Thyroid gland (tissue), 4 donors: ENCODE measurements at regions not wholly inside any gene's neighbourhood (a gene's known extent, or its start where the extent isn't known, plus 50 kb on each side); places are given as distances from the start of the nearest gene placed in this dataset.
"Not testable (repeated sequence)": the region's sequence is repeated elsewhere in the genome, so short reads cannot be mapped to it uniquely, and the experiment has no call there.

Source experiments
- DNase-seq, 2 donors: peaks; one replicate each; pipeline ENCODE4 v3.0.0-alpha.2; 2019
- H3K27ac ChIP-seq, 3 donors: fragments of 200-600 bp; sonication (generic); 1 replicate in 2 of 3; 2 replicates in 1 of 3; pipeline ENCODE4 v1.5.1; 2016 to 2019; ENCODE audit warnings: mild to moderate bottlenecking in 1 of 3, moderate library complexity in 1 of 3
- H3K27me3 ChIP-seq: fragments of 200-600 bp; sonication (generic); one replicate; pipeline ENCODE4 v1.5.1; 2019
- H3K36me3 ChIP-seq, 2 donors: fragments of 200-600 bp; sonication (generic); one replicate each; pipeline ENCODE4 v1.5.1; 2016 to 2019
- H3K4me1 ChIP-seq, 2 donors: fragments of 200-600 bp; sonication (generic); one replicate each; pipeline ENCODE4 v1.5.1; 2017 to 2019
- H3K4me3 ChIP-seq, 3 donors: fragments of 200-600 bp; sonication (generic); replicated peaks in 1 of 3; 1 replicate in 2 of 3; 2 replicates in 1 of 3; pipeline ENCODE4 v1.5.1; 2016; ENCODE audit warnings: mild to moderate bottlenecking in 1 of 3
- H3K9me3 ChIP-seq: fragments of 200-600 bp; sonication (generic); one replicate; pipeline ENCODE4 v1.5.1; 2017
- POLR2A ChIP-seq, 2 donors: fragments of 450-650 bp; IDR thresholded peaks; one replicate each; pipeline ENCODE4 v1.6.1; 2017; ENCODE audit warnings: antibody characterized with exemption in 2 of 2, mild to moderate bottlenecking in 2 of 2, moderate library complexity in 1 of 2
- WGBS, 2 donors: methylation state at CpG; one replicate each; pipeline ENCODE4 v1.1.5; 2017; 5-methylcytosine and 5-hydroxymethylcytosine counted together
- intact Hi-C: fragments of 100-400 bp; cut with DNase I; formaldehyde crosslinking; loops from one replicate; pipeline ENCODE4 v1.15.1; 2023
- TF ChIP-seq, protein P1 (sequence below), 6 experiments: fragments of 200-600 bp in 3 of 6; fragments of 450-650 bp in 3 of 6; sonication (generic) in 3 of 6; IDR thresholded peaks; one replicate each; pipeline ENCODE4 v1.5.1; 2016 to 2019; ENCODE audit warnings: antibody characterized with exemption in 6 of 6, mild to moderate bottlenecking in 2 of 6, inconsistent platforms in 1 of 6, moderate library complexity in 1 of 6

DNA sequence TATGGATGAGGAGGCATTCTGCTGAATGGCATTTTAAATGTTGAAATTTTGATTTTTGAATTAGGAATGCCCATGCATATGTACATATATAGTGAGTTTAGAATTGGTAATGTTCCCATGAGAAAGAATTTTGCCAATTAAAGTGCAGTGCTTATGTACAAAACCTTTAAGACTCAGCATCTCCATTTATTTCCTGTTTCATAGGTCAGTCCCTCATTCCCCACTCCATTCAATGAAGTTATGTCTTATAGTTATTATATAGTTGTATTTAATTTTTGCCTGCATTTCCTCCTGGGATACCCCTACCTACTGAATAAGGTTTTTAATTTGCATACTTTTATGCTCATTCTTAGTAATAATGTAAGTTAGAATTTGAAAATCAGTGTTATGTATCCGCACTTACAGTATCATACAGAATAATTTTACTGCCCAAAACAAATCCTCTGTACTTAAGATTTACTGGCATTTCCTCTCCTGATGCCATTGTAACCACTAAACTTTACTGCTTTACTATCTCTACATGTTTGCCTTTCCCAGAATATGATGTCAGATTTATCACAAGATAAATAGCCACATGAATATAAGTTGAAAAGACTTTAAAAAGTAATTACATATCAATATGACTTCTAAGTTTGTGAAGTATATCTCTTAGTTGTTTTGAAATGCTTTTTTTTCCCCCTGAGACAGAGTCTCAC lies 389.1 kb upstream of the NDN start:
- DNase-seq: no peak
- H3K27ac ChIP-seq: no peak overlapping the region
- no peaks in the 10 kb centered on the region for H3K4me1 ChIP-seq
- H3K36me3 ChIP-seq: no peaks in the 10 kb centered on the region
- WGBS, 2 donors: 79 to 88% methylated on average over 1 of the region's 1 CpG
- no peak overlapping the region for H3K4me3 ChIP-seq
- no peaks in the 10 kb centered on the region for H3K27me3 ChIP-seq
- TF ChIP-seq POLR2A (IDR thresholded peaks at IDR 0.05): no peak
- TF ChIP-seq, protein P1, sequence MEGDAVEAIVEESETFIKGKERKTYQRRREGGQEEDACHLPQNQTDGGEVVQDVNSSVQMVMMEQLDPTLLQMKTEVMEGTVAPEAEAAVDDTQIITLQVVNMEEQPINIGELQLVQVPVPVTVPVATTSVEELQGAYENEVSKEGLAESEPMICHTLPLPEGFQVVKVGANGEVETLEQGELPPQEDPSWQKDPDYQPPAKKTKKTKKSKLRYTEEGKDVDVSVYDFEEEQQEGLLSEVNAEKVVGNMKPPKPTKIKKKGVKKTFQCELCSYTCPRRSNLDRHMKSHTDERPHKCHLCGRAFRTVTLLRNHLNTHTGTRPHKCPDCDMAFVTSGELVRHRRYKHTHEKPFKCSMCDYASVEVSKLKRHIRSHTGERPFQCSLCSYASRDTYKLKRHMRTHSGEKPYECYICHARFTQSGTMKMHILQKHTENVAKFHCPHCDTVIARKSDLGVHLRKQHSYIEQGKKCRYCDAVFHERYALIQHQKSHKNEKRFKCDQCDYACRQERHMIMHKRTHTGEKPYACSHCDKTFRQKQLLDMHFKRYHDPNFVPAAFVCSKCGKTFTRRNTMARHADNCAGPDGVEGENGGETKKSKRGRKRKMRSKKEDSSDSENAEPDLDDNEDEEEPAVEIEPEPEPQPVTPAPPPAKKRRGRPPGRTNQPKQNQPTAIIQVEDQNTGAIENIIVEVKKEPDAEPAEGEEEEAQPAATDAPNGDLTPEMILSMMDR (IDR thresholded peaks at IDR 0.05): no peak
- H3K9me3 ChIP-seq: no peaks in the 10 kb centered on the region
- intact Hi-C loops: no loop called here

DNA sequence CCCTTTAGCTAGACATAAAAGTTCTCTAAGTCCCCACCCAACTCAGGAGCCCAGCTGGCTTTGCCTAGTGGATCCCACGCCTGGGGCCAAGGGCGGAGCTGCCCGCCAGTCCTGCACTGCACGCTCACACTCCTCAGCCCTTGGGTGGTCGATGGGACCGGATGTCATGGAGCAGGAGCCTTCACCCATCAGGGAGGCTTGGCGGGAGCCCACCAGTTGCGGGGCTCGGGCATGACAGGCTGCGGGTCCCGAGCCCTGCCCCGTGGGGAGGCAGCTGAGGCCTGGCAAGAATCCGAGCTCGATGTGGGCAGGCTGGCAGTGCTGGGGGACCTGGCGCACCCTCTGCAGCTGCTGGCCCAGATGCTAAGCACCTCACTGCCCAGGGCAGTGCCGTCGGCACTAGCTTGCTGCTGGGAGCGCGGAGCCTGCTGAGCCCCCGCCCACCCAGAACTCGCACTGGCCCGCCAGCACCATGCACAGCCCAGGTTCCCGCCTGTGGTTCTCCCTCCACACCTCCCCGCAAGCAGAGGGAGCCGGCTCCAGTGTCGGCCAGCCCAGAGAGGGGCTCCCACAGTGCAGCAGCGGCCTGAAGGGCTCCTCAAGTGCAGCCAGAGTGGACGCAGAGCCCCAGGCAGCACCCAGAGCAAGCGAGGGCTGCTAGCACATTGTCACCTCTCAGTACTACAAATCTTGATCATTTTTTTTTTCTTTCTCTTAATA lies 391.4 kb upstream of the NDN start:
- no peaks in the 10 kb centered on the region for H3K27me3 ChIP-seq
- TF ChIP-seq POLR2A (IDR thresholded peaks at IDR 0.05): no peak
- TF ChIP-seq, protein P1 (IDR thresholded peaks at IDR 0.05): no peak
- H3K4me3 ChIP-seq: no peak overlapping the region
- H3K9me3 ChIP-seq: no peaks in the 10 kb centered on the region
- intact Hi-C loops: no loop called here
- no peak for DNase-seq
- WGBS, 2 donors: 86 to 88% methylated on average over 9 to 15 of the region's 29 CpGs
- no peaks in the 10 kb centered on the region for H3K36me3 ChIP-seq
- no peaks in the 10 kb centered on the region for H3K4me1 ChIP-seq
- no peak overlapping the region for H3K27ac ChIP-seq

DNA sequence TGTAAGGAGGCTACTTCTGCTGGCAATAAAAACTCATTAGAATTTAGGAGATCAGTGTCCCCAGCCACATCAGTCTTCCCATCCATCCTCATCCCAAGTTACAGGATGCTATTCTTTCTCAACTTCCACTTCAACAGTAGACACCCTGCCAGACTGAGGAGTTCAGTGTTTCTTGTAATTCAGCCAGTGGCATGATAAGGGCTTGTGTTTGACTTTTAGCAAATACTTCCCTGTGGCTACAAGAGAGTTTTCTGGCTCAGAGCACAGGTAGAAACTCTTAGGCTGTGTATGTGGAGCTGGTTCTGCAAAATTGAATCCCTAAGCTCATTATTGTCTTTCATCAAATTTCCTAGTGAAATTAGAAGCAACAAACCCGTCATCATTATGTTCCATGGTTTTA lies 401.8 kb upstream of the NDN start:
- DNase-seq, H3K4me3 ChIP-seq, intact Hi-C loops, H3K4me1 ChIP-seq, H3K27ac ChIP-seq, H3K36me3 ChIP-seq, H3K9me3 ChIP-seq, H3K27me3 ChIP-seq: not testable (repeated sequence)
- 67% methylated on average over 1 of the region's 1 CpG for WGBS, 2 donors

DNA sequence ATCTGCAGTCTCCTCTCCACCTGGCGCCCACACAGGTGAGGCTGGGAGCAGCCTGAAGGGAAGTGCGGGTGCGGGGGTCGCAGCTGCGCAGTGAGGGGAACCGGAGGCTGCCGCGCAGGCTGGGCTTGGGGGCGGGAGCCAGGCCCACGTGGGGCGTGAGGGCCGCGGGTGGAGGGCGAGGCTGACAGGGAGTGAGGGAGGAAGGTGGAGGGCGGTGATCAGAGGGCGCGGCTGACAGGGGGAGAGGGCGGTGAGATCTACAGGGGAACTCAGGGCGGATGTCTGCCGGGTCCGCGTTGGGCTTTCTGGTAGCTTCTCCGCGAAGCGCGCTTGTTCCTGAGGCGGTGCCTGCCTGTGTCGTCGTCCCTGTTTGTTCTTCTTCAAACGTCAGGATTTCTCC lies 414.4 kb upstream of the NDN start:
- intact Hi-C loops, H3K27ac ChIP-seq, H3K36me3 ChIP-seq, H3K27me3 ChIP-seq, H3K4me1 ChIP-seq, H3K9me3 ChIP-seq, H3K4me3 ChIP-seq: not testable (repeated sequence)
- whole genome bisulfite sequencing, 2 donors: 21 to 22% methylated on average over 22 to 23 of the region's 30 CpGs
- DNase-seq: peak; percentile 8 to 11

DNA sequence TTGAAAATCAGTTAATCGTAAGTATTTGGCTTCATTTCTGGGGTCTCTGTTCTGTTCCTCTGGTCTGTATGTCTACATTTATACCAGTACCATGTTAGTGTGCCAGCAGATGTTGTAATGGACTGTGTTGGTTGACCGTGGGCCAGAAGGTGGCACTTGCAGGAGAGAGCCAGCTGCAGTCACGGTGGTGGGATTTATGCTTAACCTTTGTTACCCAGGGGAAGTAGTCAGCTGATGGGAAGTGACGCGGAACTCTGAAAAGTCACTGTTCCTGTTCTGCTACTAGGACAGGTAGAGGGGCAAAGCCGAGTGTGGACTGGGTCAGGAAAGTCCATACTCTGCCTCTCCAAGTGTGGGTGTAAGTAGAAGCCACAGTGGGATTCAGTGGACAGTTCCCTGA lies 420.4 kb upstream of the NDN start:
- H3K9me3 ChIP-seq, H3K4me1 ChIP-seq, H3K36me3 ChIP-seq, H3K27me3 ChIP-seq, intact Hi-C loops, DNase-seq, H3K27ac ChIP-seq, H3K4me3 ChIP-seq: not testable (repeated sequence)
- WGBS, 2 donors: 72 to 77% methylated on average over 6 of the region's 6 CpGs

DNA sequence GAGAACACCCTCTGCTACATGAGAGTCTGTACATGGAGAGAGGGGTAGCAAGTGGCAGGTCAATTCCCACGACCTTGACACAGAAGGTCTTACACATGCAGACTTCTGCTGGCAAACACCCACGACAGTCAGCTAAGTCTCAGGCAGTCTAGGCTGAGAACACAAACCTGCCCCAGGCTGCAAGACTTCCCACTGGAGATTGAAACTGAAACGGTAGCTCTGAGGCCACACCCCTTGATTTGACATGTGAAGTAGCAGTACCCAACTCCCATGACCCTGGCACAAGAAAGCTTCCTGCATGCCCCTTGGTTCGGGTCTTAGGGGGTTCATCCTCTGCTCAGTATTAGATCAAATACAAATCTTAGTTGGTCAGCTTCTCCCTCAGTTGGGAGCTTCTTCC lies 420.8 kb upstream of the NDN start:
- not testable (repeated sequence) for H3K4me3 ChIP-seq
- WGBS, 2 donors: 18 to 32% methylated on average over 2 to 3 of the region's 4 CpGs

DNA sequence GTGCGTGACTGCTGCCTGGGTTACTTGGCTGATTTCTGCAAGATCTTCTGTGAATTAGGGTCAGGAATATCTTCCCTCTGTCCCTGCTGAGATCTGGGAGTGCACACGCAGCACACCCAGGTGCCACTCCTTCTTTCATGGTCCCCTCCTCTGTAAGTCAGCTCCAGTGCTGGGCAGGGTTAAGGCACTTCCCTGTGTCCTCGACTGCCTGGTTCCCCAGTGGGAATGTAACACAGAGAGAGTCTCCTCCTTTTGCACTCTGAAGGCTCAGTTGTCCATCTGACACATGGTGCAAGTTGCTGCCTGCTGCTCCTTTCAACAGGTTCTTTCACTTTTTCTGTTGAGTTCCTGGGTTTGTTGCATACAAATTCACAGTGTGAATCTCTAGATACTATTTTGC lies 421.2 kb upstream of the NDN start:
- H3K36me3 ChIP-seq, H3K4me3 ChIP-seq, H3K27ac ChIP-seq, H3K9me3 ChIP-seq, intact Hi-C loops, H3K27me3 ChIP-seq, DNase-seq, H3K4me1 ChIP-seq: not testable (repeated sequence)
- WGBS, 2 donors: 67 to 71% methylated on average over 3 of the region's 3 CpGs

More for the DNA sequence above, 420.8 kb upstream of the NDN start:
- H3K27me3 ChIP-seq, H3K27ac ChIP-seq, H3K36me3 ChIP-seq, DNase-seq, H3K4me1 ChIP-seq, intact Hi-C loops, H3K9me3 ChIP-seq: not testable (repeated sequence)

DNA sequence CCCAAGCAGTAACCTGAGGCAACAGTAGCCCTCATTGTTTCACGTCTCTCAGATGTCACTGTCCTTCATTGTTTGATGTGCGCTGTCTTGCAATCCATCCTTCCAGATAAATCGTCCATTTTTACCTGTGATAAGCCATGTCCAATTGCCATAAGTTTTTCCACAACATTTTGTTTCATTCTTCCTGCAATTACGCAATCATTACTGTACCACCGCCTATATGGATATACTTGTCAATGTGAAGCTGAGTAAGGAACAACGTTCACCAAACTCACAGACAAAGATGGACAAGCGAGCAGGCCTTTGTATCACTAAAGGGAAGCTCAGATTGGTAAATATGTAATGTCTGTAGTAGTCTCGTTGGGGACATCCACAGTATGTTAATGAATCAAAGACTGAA lies 452.5 kb upstream of the NDN start:
- intact Hi-C loops, H3K27ac ChIP-seq, H3K27me3 ChIP-seq, H3K4me1 ChIP-seq, H3K9me3 ChIP-seq, DNase-seq, H3K4me3 ChIP-seq, H3K36me3 ChIP-seq: not testable (repeated sequence)
- WGBS, 2 donors: 81 to 86% methylated on average over 8 of the region's 8 CpGs

DNA sequence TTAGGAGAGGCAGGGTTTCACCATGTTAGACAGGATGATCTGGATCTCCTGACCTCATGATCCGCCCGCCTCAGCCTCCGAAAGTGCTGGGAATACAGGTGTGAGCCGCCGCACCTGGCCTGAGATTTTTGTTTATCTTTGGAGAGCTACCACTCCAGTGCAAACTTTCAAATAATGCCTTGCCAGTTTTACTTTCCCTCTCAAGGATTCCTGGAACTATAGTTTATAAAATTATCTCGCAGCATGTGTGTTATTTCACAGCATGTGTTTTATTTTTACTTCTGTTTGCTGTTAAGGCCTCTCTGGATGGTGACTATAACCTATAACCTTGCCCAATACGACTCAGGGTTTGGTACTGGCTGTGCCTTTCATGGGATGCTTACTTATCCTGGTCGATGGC lies 458.0 kb upstream of the NDN start:
- H3K27me3 ChIP-seq, H3K9me3 ChIP-seq, DNase-seq, H3K4me1 ChIP-seq, H3K4me3 ChIP-seq, intact Hi-C loops, H3K27ac ChIP-seq, H3K36me3 ChIP-seq: not testable (repeated sequence)
- 81 to 86% methylated on average over 8 of the region's 8 CpGs for WGBS, 2 donors
